Calu3 (cell line): ENCODE measurements at regions not wholly inside any gene's neighbourhood (a gene's known extent, or its start where the extent isn't known, plus 50 kb on each side); places are given as distances from the start of the nearest gene placed in this dataset.

Experiments used
- BruUV-seq: library from RNA; stranded (reverse); fragments of 400-500 nt; replicated peaks from 2 replicates; lab custom pipeline; 2021; lab: Mats Ljungman, UMichigan
- CTCF ChIA-PET: fragments of 300-600 bp; sonication (Branson Sonifier 250); formaldehyde crosslinking; loops from one replicate; lab custom pipeline; 2022; ENCODE audit warnings: antibody characterized with exemption; lab: Charles Lee
- DNase-seq: peaks from one replicate; pipeline ENCODE4 v3.0.0; 2022
- H3K27ac Mint-ChIP-seq: one replicate; pipeline ENCODE4 v1.8.0; 2022; ENCODE audit warnings: mixed read lengths; ENCODE audit not compliant: unreplicated experiment
- H3K27me3 Mint-ChIP-seq: one replicate; pipeline ENCODE4 v1.8.0; 2022; ENCODE audit warnings: mixed read lengths; ENCODE audit not compliant: unreplicated experiment
- H3K36me3 Mint-ChIP-seq: one replicate; pipeline ENCODE4 v1.8.0; 2022; ENCODE audit warnings: mild to moderate bottlenecking, moderate library complexity, mixed read lengths; ENCODE audit not compliant: insufficient read depth, unreplicated experiment
- H3K4me1 Mint-ChIP-seq: one replicate; pipeline ENCODE4 v1.8.0; 2022; ENCODE audit warnings: mild to moderate bottlenecking, low read depth, mixed read lengths; ENCODE audit not compliant: unreplicated experiment
- H3K4me3 Mint-ChIP-seq: one replicate; pipeline ENCODE4 v1.8.0; 2022; ENCODE audit warnings: mild to moderate bottlenecking, low read depth, moderate library complexity, mixed read lengths; ENCODE audit not compliant: unreplicated experiment
- H3K9me3 Mint-ChIP-seq: one replicate; pipeline ENCODE4 v1.8.0; 2022; ENCODE audit warnings: low read depth, mixed read lengths; ENCODE audit not compliant: unreplicated experiment
- CTCF ChIP-seq: fragments of 200-600 bp; IDR thresholded peaks from one replicate; pipeline ENCODE4 v1.8.0; 2022; ENCODE audit warnings: antibody characterized with exemption; ENCODE audit not compliant: unreplicated experiment
- intact Hi-C: fragments of 100-400 bp; cut with micrococcal nuclease; formaldehyde crosslinking; loops from one replicate; pipeline ENCODE4 v1.10.0; 2022; ENCODE audit not compliant: unreplicated experiment

DNA sequence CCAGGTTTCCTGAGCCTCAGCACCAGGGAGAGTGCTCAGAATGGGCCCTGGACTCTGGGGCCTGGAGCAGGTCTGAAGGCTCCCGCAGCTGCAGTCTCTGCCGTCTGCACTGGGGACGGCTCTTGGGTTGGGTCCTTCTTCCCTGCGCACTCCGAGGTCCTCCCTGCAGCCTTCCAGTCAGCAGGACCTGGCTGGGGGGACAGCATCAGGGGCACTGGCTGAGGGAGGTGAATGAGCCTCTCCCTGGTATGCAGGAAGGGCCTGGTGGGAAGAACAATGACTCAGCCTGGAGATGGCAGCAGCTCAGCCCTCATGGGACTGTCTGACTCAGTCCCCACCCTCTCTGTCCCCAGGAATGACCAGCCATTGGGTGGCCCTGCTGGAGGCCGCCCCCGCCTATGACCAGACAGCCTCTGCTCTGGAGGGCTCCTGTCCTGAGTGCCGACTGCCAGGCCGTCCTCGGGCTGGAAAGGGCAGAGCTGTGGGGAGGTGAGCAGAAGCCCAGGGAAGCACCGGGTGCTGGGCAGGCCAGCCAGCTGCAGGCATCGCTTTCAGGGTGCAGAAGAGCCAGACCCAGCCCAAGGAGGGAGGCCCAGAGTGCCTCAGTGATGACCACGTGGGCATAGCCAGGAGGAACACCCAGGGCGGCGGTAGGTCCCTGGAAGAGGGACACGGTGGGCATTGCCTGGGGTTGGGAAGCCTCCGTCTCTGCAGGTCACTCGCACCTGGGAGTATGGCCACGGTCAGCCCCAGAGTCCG, 455.0 kb downstream of the BRD1 start:
- H3K27ac Mint-ChIP-seq, result no peak overlapping the region
- intact Hi-C loops, result no loop called here
- TF ChIP-seq CTCF, result no peak
- peaks cover 36% of the 10 kb centered on the region for H3K27me3 Mint-ChIP-seq
- peak; percentile 46 for DNase-seq
- peaks cover 6% of the 10 kb centered on the region for H3K9me3 Mint-ChIP-seq
- no peaks in the 10 kb centered on the region for H3K36me3 Mint-ChIP-seq
- peaks cover 6% of the 10 kb centered on the region for H3K4me1 Mint-ChIP-seq
- CTCF ChIA-PET, result no interaction called here
- no TSS peak for BruUV-seq
- no peak overlapping the region for H3K4me3 Mint-ChIP-seq

GRCh38 chr22:49372111-49372529, 455.6 kb downstream of the BRD1 start:
- TF ChIP-seq CTCF, result no peak
- BruUV-seq, result no TSS peak

DNA sequence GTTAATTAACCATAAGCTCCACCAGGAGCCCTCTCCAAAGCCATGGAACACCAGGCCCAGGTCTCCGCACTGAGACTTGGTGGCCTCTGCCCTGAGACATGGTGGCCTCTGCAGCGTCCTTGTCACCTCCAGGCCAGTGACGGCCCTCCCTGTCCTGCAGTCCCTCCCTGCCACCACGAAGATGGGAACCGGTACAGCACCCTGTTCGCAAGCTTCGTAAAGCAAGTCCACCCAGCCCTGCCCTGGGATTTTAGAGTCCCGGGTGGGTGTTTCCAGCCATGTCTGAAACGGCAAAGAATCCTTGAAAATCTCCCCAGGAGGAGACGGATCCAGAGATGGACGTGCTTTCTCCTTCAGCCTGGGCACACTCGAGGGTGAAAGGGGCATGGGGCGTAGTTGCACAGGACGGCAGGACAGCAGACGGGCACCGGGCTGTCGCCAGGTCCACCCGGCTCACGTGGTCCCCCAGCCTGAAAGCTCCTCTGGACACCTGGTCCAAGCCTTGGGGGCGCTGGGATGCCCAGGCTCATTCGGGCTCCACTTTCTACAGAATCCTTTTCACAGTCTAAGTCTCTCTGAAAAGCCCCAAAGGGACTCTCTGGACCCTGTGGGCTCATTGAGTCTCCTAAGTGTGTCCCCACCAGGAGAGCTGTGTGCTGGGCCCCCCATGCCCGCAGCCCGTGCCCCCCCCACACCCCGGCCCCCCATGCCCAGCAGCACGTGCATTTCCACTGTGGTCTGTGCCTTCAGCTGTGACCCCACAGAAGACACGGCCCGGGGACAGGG, 456.2 kb downstream of the BRD1 start:
- peaks cover 4% of the 10 kb centered on the region for H3K9me3 Mint-ChIP-seq
- DNase-seq, result no peak
- no peak overlapping the region for H3K27ac Mint-ChIP-seq
- intact Hi-C loops, result no loop called here
- BruUV-seq, result no TSS peak
- no peak for TF ChIP-seq CTCF
- peaks cover 29% of the 10 kb centered on the region for H3K27me3 Mint-ChIP-seq
- no peaks in the 10 kb centered on the region for H3K36me3 Mint-ChIP-seq
- CTCF ChIA-PET, result no interaction called here
- H3K4me3 Mint-ChIP-seq, result no peak overlapping the region
- H3K4me1 Mint-ChIP-seq, result peaks cover 6% of the 10 kb centered on the region

More at GRCh38 chr22:49372111-49372529, 455.6 kb downstream of the BRD1 start:
- Mint-ChIP-seq H3K4me3 (no peak overlapping the region), H3K27me3 (peaks cover 31% of the 10 kb centered on the region), H3K36me3 (no peaks in the 10 kb centered on the region), H3K27ac (no peak overlapping the region), H3K9me3 (peaks cover 4% of the 10 kb centered on the region), H3K4me1 (peaks cover 6% of the 10 kb centered on the region)
- intact Hi-C loops, result no loop called here
- no peak for DNase-seq
- CTCF ChIA-PET, result no interaction called here

GRCh38 chr22:49370627-49371301, 456.9 kb downstream of the BRD1 start:
- Mint-ChIP-seq H3K27ac (no peak overlapping the region), H3K9me3 (peaks cover 7% of the 10 kb centered on the region), H3K27me3 (peaks cover 37% of the 10 kb centered on the region), H3K4me3 (no peak overlapping the region), H3K4me1 (peaks cover 6% of the 10 kb centered on the region), H3K36me3 (no peaks in the 10 kb centered on the region)
- intact Hi-C loops, result no loop called here
- CTCF ChIA-PET, result no interaction called here
- no peak for TF ChIP-seq CTCF
- no TSS peak for BruUV-seq
- no peak for DNase-seq
